Duodenal mucosa (tissue), 2 donors: ENCODE measurements at regions not wholly inside any gene's neighbourhood (a gene's known extent, or its start where the extent isn't known, plus 50 kb on each side); places are given as distances from the start of the nearest gene placed in this dataset.

Source experiments
- H3K27ac ChIP-seq: one replicate; pipeline ENCODE4 v1.7.0; 2013; ENCODE audit warnings: low read depth, low read length
- H3K27me3 ChIP-seq, 2 donors: one replicate each; pipeline ENCODE4 v1.7.0; 2013; ENCODE audit warnings: low read length in 2 of 2, control low read depth in 1 of 2; ENCODE audit not compliant: insufficient read depth in 2 of 2, control insufficient read depth in 1 of 2
- H3K36me3 ChIP-seq, 2 donors: one replicate each; pipeline ENCODE4 v1.7.0; 2013; ENCODE audit warnings: low read length in 2 of 2, control low read depth in 1 of 2; ENCODE audit not compliant: insufficient read depth in 2 of 2, control insufficient read depth in 1 of 2
- H3K4me1 ChIP-seq, 2 donors: one replicate each; pipeline ENCODE4 v1.7.0; 2013; ENCODE audit warnings: low read length in 2 of 2, control low read depth in 1 of 2; ENCODE audit not compliant: insufficient read depth in 2 of 2, control insufficient read depth in 1 of 2
- H3K4me3 ChIP-seq, 2 donors: one replicate each; pipeline ENCODE4 v1.7.0; 2013; ENCODE audit warnings: low read length in 2 of 2, low read depth in 1 of 2
- H3K9ac ChIP-seq, 2 donors: one replicate each; pipeline ENCODE4 v1.7.0; 2013; ENCODE audit warnings: low read length in 2 of 2, low read depth in 1 of 2
- H3K9me3 ChIP-seq, 2 donors: one replicate each; pipeline ENCODE4 v1.7.0; 2013; ENCODE audit warnings: low read length in 2 of 2, control low read depth in 1 of 2; ENCODE audit not compliant: control insufficient read depth in 1 of 2

GRCh38 chr1:209425959-209426358, 157.6 kb upstream of the CAMK1G start:
- H3K27ac ChIP-seq = no peak overlapping the region
- H3K9me3 ChIP-seq = no peaks in the 10 kb centered on the region
- H3K9ac ChIP-seq = no peak overlapping the region
- H3K36me3 ChIP-seq = no peaks in the 10 kb centered on the region
- H3K27me3 ChIP-seq = peaks cover 0 to 6% of the 10 kb centered on the region in 2 donors
- no peaks in the 10 kb centered on the region for H3K4me1 ChIP-seq
- no peak overlapping the region for H3K4me3 ChIP-seq

- Histone ChIP-seq H3K36me3 (no peaks in the 10 kb centered on the region), H3K27ac (no peak overlapping the region), H3K4me1 (no peaks in the 10 kb centered on the region), H3K27me3 (peaks cover 0 to 6% of the 10 kb centered on the region in 2 donors), H3K9me3 (no peaks in the 10 kb centered on the region), H3K9ac (no peak overlapping the region), H3K4me3 (no peak overlapping the region)
These were observed 156.2 kb upstream of the CAMK1G start for GRCh38 chr1:209427277-209427676.

- H3K36me3 ChIP-seq = no peaks in the 10 kb centered on the region
- H3K4me3 ChIP-seq = no peak overlapping the region
- H3K9ac ChIP-seq = no peak overlapping the region
- no peaks in the 10 kb centered on the region for H3K9me3 ChIP-seq
- no peak overlapping the region for H3K27ac ChIP-seq
- H3K27me3 ChIP-seq = peaks cover 0 to 6% of the 10 kb centered on the region in 2 donors
- H3K4me1 ChIP-seq = no peaks in the 10 kb centered on the region
These were observed 155.7 kb upstream of the CAMK1G start for GRCh38 chr1:209427811-209428210.

- Histone ChIP-seq H3K27ac (no peak overlapping the region), H3K9me3 (no peaks in the 10 kb centered on the region), H3K4me1 (no peaks in the 10 kb centered on the region), H3K4me3 (no peak overlapping the region), H3K27me3 (peaks cover 0 to 6% of the 10 kb centered on the region in 2 donors), H3K9ac (no peak overlapping the region), H3K36me3 (no peaks in the 10 kb centered on the region)
These were observed 155.1 kb upstream of the CAMK1G start for GRCh38 chr1:209428241-209428921.

- no peaks in the 10 kb centered on the region for H3K4me1 ChIP-seq
- no peak overlapping the region for H3K4me3 ChIP-seq
- no peak overlapping the region for H3K27ac ChIP-seq
- no peaks in the 10 kb centered on the region for H3K27me3 ChIP-seq
- no peak overlapping the region for H3K9ac ChIP-seq
- H3K36me3 ChIP-seq = no peaks in the 10 kb centered on the region
- H3K9me3 ChIP-seq = no peaks in the 10 kb centered on the region
These were observed 153.9 kb upstream of the CAMK1G start for GRCh38 chr1:209429611-209430010.

GRCh38 chr1:209430107-209430506, 153.4 kb upstream of the CAMK1G start:
- no peaks in the 10 kb centered on the region for H3K9me3 ChIP-seq
- no peak overlapping the region for H3K4me3 ChIP-seq
- H3K27me3 ChIP-seq = no peaks in the 10 kb centered on the region
- no peaks in the 10 kb centered on the region for H3K4me1 ChIP-seq
- no peak overlapping the region for H3K9ac ChIP-seq
- no peaks in the 10 kb centered on the region for H3K36me3 ChIP-seq
- H3K27ac ChIP-seq = no peak overlapping the region

- Histone ChIP-seq H3K4me3 (no peak overlapping the region), H3K9me3 (no peaks in the 10 kb centered on the region), H3K4me1 (no peaks in the 10 kb centered on the region), H3K27ac (no peak overlapping the region), H3K36me3 (no peaks in the 10 kb centered on the region), H3K9ac (no peak overlapping the region), H3K27me3 (no peaks in the 10 kb centered on the region)
These were observed 152.7 kb upstream of the CAMK1G start for GRCh38 chr1:209430821-209431259.

GRCh38 chr1:209431402-209431801, 152.1 kb upstream of the CAMK1G start:
- Histone ChIP-seq H3K4me3 (no peak overlapping the region), H3K27me3 (no peaks in the 10 kb centered on the region), H3K27ac (no peak overlapping the region), H3K9me3 (no peaks in the 10 kb centered on the region), H3K9ac (no peak overlapping the region), H3K4me1 (no peaks in the 10 kb centered on the region), H3K36me3 (no peaks in the 10 kb centered on the region)

GRCh38 chr1:209431813-209432442, 151.6 kb upstream of the CAMK1G start:
- no peak overlapping the region for H3K4me3 ChIP-seq
- H3K36me3 ChIP-seq = no peaks in the 10 kb centered on the region
- no peak overlapping the region for H3K9ac ChIP-seq
- no peaks in the 10 kb centered on the region for H3K9me3 ChIP-seq
- H3K4me1 ChIP-seq = no peaks in the 10 kb centered on the region
- no peaks in the 10 kb centered on the region for H3K27me3 ChIP-seq
- H3K27ac ChIP-seq = no peak overlapping the region

- Histone ChIP-seq H3K4me1 (no peaks in the 10 kb centered on the region), H3K4me3 (no peak overlapping the region), H3K27me3 (no peaks in the 10 kb centered on the region), H3K27ac (no peak overlapping the region), H3K9me3 (no peaks in the 10 kb centered on the region), H3K9ac (no peak overlapping the region), H3K36me3 (no peaks in the 10 kb centered on the region)
These were observed 151.1 kb upstream of the CAMK1G start for GRCh38 chr1:209432443-209432825.
